Epithelial cell of proximal tubule (primary cell): ENCODE measurements at regions not wholly inside any gene's neighbourhood (a gene's known extent, or its start where the extent isn't known, plus 50 kb on each side); places are given as distances from the start of the nearest gene placed in this dataset.

ENCODE experiments used
- DNase-seq: peaks from one replicate; pipeline ENCODE4 v3.0.0-alpha.2; 2011; ENCODE audit warnings: low read depth
- H3K4me3 ChIP-seq: 2 replicates; pipeline ENCODE4 v1.5.1; 2011; ENCODE audit warnings: low read depth, mild to moderate bottlenecking, low read length
- CTCF ChIP-seq: conservative IDR thresholded peaks from 2 replicates; pipeline ENCODE4 v1.5.1; 2012; ENCODE audit warnings: low read depth, mild to moderate bottlenecking, low read length

GRCh38 chr1:182280504-182280900, 111.1 kb downstream of the GLUL start:
- no peak for TF ChIP-seq CTCF
- no peak for DNase-seq
- no peak overlapping the region for H3K4me3 ChIP-seq

GRCh38 chr1:182279724-182280503, 111.7 kb downstream of the GLUL start:
- no peak for DNase-seq
- no peak for TF ChIP-seq CTCF
- H3K4me3 ChIP-seq: no peak overlapping the region

DNA sequence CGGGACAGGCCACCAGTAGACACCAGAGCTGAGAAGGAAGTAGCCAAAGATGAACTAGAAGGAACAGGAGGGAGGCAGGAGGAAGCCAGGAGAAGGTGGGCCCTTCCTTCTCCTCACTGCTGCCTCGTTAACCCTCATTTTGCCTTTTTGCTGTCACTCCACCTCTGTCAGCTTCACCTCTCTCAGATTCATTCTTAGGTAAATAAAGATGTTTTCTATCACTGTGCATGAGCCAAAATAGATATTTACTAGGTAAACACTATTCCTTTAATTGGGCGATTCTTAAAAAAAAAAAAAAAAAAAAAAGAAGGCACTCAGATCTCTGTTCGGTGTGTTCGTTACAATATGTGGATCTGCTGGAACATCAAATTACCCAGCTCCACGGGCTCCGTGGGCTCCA, 112.3 kb downstream of the GLUL start:
- TF ChIP-seq CTCF: no peak
- DNase-seq: no peak
- H3K4me3 ChIP-seq: no peak overlapping the region

- no peak for DNase-seq
- no peak overlapping the region for H3K4me3 ChIP-seq
- TF ChIP-seq CTCF: no peak
Observed at GRCh38 chr1:182278144-182279054, 113.2 kb downstream of the GLUL start.

GRCh38 chr1:182275271-182275670, 116.3 kb downstream of the GLUL start:
- DNase-seq: no peak
- H3K4me3 ChIP-seq: no peak overlapping the region
- no peak for TF ChIP-seq CTCF

- no peak for TF ChIP-seq CTCF
- H3K4me3 ChIP-seq: no peak overlapping the region
- DNase-seq: no peak
Observed at GRCh38 chr1:182274618-182275017, 117.0 kb downstream of the GLUL start.
